RWPE2 (cell line): ENCODE measurements at regions not wholly inside any gene's neighbourhood (a gene's known extent, or its start where the extent isn't known, plus 50 kb on each side); places are given as distances from the start of the nearest gene placed in this dataset.
A peak's percentile ranks its signal among the peaks of the same experiment; 100 is the strongest.

Source experiments
- ATAC-seq: fragments of 200-7000 bp; cut with Tn5 transposase; 3 replicates; pipeline ENCODE4 v1.9.1; 2021; ENCODE audit warnings: low read depth
- DNase-seq: peaks from one replicate; pipeline ENCODE4 v3.0.0-alpha.2; 2020; ENCODE audit warnings: low spot score
- H3K27ac ChIP-seq: fragments of 450-650 bp; 2 replicates; pipeline ENCODE4 v1.5.1; 2017; ENCODE audit warnings: mild to moderate bottlenecking; ENCODE audit not compliant: poor library complexity, severe bottlenecking
- H3K27me3 ChIP-seq: fragments of 250-450 bp; sonication (Bioruptor Pico); 2 replicates; pipeline ENCODE4 v1.5.1; 2021; ENCODE audit warnings: mild to moderate bottlenecking, moderate library complexity; ENCODE audit not compliant: insufficient read depth, poor library complexity, severe bottlenecking
- H3K36me3 ChIP-seq: fragments of 250-450 bp; sonication (Bioruptor Pico); 2 replicates; pipeline ENCODE4 v1.5.1; 2020; ENCODE audit warnings: low read depth, mild to moderate bottlenecking, moderate library complexity
- H3K4me1 ChIP-seq: fragments of 250-450 bp; sonication (Bioruptor Pico); 2 replicates; pipeline ENCODE4 v1.5.1; 2021; ENCODE audit warnings: mild to moderate bottlenecking, moderate library complexity; ENCODE audit not compliant: insufficient read depth, poor library complexity, severe bottlenecking
- H3K4me3 ChIP-seq: fragments of 250-450 bp; sonication (Bioruptor Pico); 2 replicates; pipeline ENCODE4 v1.5.1; 2021; ENCODE audit warnings: mild to moderate bottlenecking, moderate library complexity; ENCODE audit not compliant: severe bottlenecking
- H3K9me3 ChIP-seq: fragments of 250-450 bp; sonication (Bioruptor Pico); 2 replicates; pipeline ENCODE4 v1.5.1; 2021; ENCODE audit warnings: mild to moderate bottlenecking, moderate library complexity; ENCODE audit not compliant: severe bottlenecking
- CTCF ChIP-seq: fragments of 450-650 bp; IDR thresholded peaks from one replicate; pipeline ENCODE4 v1.5.1; 2017; ENCODE audit warnings: mild to moderate bottlenecking, moderate library complexity; ENCODE audit not compliant: poor library complexity, severe bottlenecking

- H3K36me3 ChIP-seq = no peaks in the 10 kb centered on the region
- no peak for TF ChIP-seq CTCF
- no peaks in the 10 kb centered on the region for H3K9me3 ChIP-seq
- peaks cover 66% of the 10 kb centered on the region for H3K4me1 ChIP-seq
- DNase-seq = no peak
- peak; percentile 93 for ATAC-seq
- H3K4me3 ChIP-seq = no peak overlapping the region
- peak overlapping the region; percentile 92 for H3K27ac ChIP-seq
- H3K27me3 ChIP-seq = no peaks in the 10 kb centered on the region
These were observed 117.4 kb upstream of the ELL2 start for GRCh38 chr5:96079075-96079474.

- Histone ChIP-seq H3K4me1 (peaks cover 65% of the 10 kb centered on the region), H3K27ac (peak overlapping the region; percentile 92), H3K4me3 (no peak overlapping the region), H3K36me3 (no peaks in the 10 kb centered on the region), H3K9me3 (no peaks in the 10 kb centered on the region), H3K27me3 (no peaks in the 10 kb centered on the region)
- TF ChIP-seq CTCF = no peak
- DNase-seq (no peak), ATAC-seq (no peak)
These were observed 114.8 kb upstream of the ELL2 start for GRCh38 chr5:96076451-96076850.

GRCh38 chr5:96075579-96076289, 114.1 kb upstream of the ELL2 start:
- DNase-seq (no peak), ATAC-seq (0 out of 3 replicates have a peak, but pooled peaks have one; percentile 26)
- H3K4me1 ChIP-seq = peaks cover 59% of the 10 kb centered on the region
- no peaks in the 10 kb centered on the region for H3K36me3 ChIP-seq
- TF ChIP-seq CTCF = no peak
- H3K27me3 ChIP-seq = no peaks in the 10 kb centered on the region
- peak overlapping the region; percentile 92 for H3K27ac ChIP-seq
- H3K9me3 ChIP-seq = no peaks in the 10 kb centered on the region
- no peak overlapping the region for H3K4me3 ChIP-seq

- Histone ChIP-seq H3K27me3 (no peaks in the 10 kb centered on the region), H3K36me3 (no peaks in the 10 kb centered on the region), H3K4me3 (no peak overlapping the region), H3K4me1 (peaks cover 56% of the 10 kb centered on the region), H3K9me3 (no peaks in the 10 kb centered on the region), H3K27ac (peak overlapping the region; percentile 92)
- DNase-seq (no peak), ATAC-seq (no peak)
- no peak for TF ChIP-seq CTCF
These were observed 113.2 kb upstream of the ELL2 start for GRCh38 chr5:96074870-96075269.

- no peak for ATAC-seq
- peaks cover 52% of the 10 kb centered on the region for H3K4me1 ChIP-seq
- H3K4me3 ChIP-seq = no peak overlapping the region
- H3K9me3 ChIP-seq = no peaks in the 10 kb centered on the region
- no peak for DNase-seq
- H3K27me3 ChIP-seq = no peaks in the 10 kb centered on the region
- H3K27ac ChIP-seq = peak overlapping the region; percentile 92
- H3K36me3 ChIP-seq = no peaks in the 10 kb centered on the region
- TF ChIP-seq CTCF = no peak
These were observed 112.8 kb upstream of the ELL2 start for GRCh38 chr5:96074460-96074859.
